ENCODE measurements at regions not wholly inside any gene's neighbourhood (a gene's known extent, or its start where the extent isn't known, plus 50 kb on each side); places are given as distances from the start of the nearest gene placed in this dataset.

GRCh38 chr2:157927155-157927554 is 51.0 kb upstream of the ACVR1 start:
- TF ChIP-seq CTCF (IDR thresholded peaks at IDR 0.05) (no peak), EP300 (IDR thresholded peaks at IDR 0.05) (no peak), ZFP36 (IDR thresholded peaks at IDR 0.05; ENCODE audit: borderline replicate concordance, partially characterized antibody) (no peak), POLR2AphosphoS2 (conservative IDR thresholded peaks at IDR 0.05; ENCODE audit: low read length) (no peak)
